ENCODE measurements at regions not wholly inside any gene's neighbourhood (a gene's known extent, or its start where the extent isn't known, plus 50 kb on each side); places are given as distances from the start of the nearest gene placed in this dataset.

GRCh38 chr2:12478151-12479064, 238.3 kb upstream of the TRIB2 start:
- TF ChIP-seq POLR2A (IDR thresholded peaks at IDR 0.05) (no peak), CTCF (IDR thresholded peaks at IDR 0.05) (no peak)
